CD4-positive, alpha-beta T cell (primary cell): ENCODE measurements at regions not wholly inside any gene's neighbourhood (a gene's known extent, or its start where the extent isn't known, plus 50 kb on each side); places are given as distances from the start of the nearest gene placed in this dataset.
"Not testable (repeated sequence)": the region's sequence is repeated elsewhere in the genome, so short reads cannot be mapped to it uniquely, and the experiment has no call there.

Source experiments
- ATAC-seq: fragments of 200-7000 bp; cut with Tn5 transposase; one replicate; pipeline ENCODE4 v1.10.0; 2022; ENCODE audit warnings: mild to moderate bottlenecking; ENCODE audit not compliant: poor library complexity
- CTCF ChIA-PET: fragments of 350-600 bp; sonication (Branson Sonifier 250); formaldehyde crosslinking; loops from one replicate; lab custom pipeline; 2021; ENCODE audit warnings: antibody characterized with exemption, inconsistent platforms; lab: Charles Lee
- POLR2A ChIA-PET: fragments of 350-600 bp; sonication (Branson Sonifier 250); formaldehyde crosslinking; loops from one replicate; lab custom pipeline; 2021; ENCODE audit warnings: antibody characterized with exemption, inconsistent platforms; lab: Charles Lee
- DNase-seq, 14 experiments: peaks; one replicate each; pipeline ENCODE4 v3.0.0-alpha.2; 2013 to 2020; ENCODE audit warnings: mixed read lengths in 2 of 14
- H3K27ac ChIP-seq, 2 donors: one replicate each; pipeline versions ENCODE4 v1.5.1 to v1.7.0; 2013; ENCODE audit warnings: low read length in 2 of 2, low read depth in 1 of 2, mild to moderate bottlenecking in 1 of 2
- H3K27me3 ChIP-seq, 2 experiments: 1 replicate in 1 of 2; 2 replicates in 1 of 2; pipeline versions ENCODE4 v1.6.1 to v1.7.0; 2013; ENCODE audit warnings: low read length in 2 of 2, control low read depth in 1 of 2, mild to moderate bottlenecking in 1 of 2, moderate library complexity in 1 of 2; ENCODE audit not compliant: insufficient read depth in 2 of 2, control insufficient read depth in 1 of 2
- H3K36me3 ChIP-seq: one replicate; pipeline ENCODE4 v1.6.1; 2013; ENCODE audit warnings: low read length, control low read depth; ENCODE audit not compliant: insufficient read depth
- H3K4me1 ChIP-seq: one replicate; pipeline ENCODE4 v1.6.1; 2013; ENCODE audit warnings: low read length, control low read depth; ENCODE audit not compliant: insufficient read depth
- H3K4me3 ChIP-seq: one replicate; pipeline ENCODE4 v1.5.1; 2013; ENCODE audit warnings: mild to moderate bottlenecking, low read length, moderate library complexity
- H3K9me3 ChIP-seq, 2 experiments: 1 replicate in 1 of 2; 2 replicates in 1 of 2; pipeline versions ENCODE4 v1.6.1 to v1.7.0; 2013; ENCODE audit warnings: low read length in 2 of 2, mild to moderate bottlenecking in 2 of 2, control low read depth in 1 of 2, moderate library complexity in 1 of 2; ENCODE audit not compliant: control insufficient read depth in 1 of 2, insufficient read depth in 1 of 2
- H3K27ac Mint-ChIP-seq: one replicate; pipeline ENCODE4 v1.8.0; 2020; ENCODE audit warnings: mixed read lengths
- H3K27me3 Mint-ChIP-seq: one replicate; pipeline ENCODE4 v1.8.0; 2021; ENCODE audit warnings: mixed read lengths
- H3K36me3 Mint-ChIP-seq: one replicate; pipeline ENCODE4 v1.8.0; 2021; ENCODE audit warnings: low read depth, mixed read lengths
- H3K4me1 Mint-ChIP-seq: one replicate; pipeline ENCODE4 v1.8.0; 2021; ENCODE audit warnings: low read depth, mixed read lengths
- H3K4me3 Mint-ChIP-seq: one replicate; pipeline ENCODE4 v1.8.0; 2020; ENCODE audit warnings: mild to moderate bottlenecking, mixed read lengths
- H3K9me3 Mint-ChIP-seq: one replicate; pipeline ENCODE4 v1.8.0; 2020; ENCODE audit warnings: mixed read lengths
- CTCF ChIP-seq: fragments of 200-600 bp; IDR thresholded peaks from one replicate; pipeline ENCODE4 v1.8.0; 2022; ENCODE audit warnings: antibody characterized with exemption, mild to moderate bottlenecking
- intact Hi-C, 2 experiments: fragments of 100-400 bp; cut with DNase I in 1 of 2; cut with micrococcal nuclease in 1 of 2; formaldehyde crosslinking; loops; one replicate each; pipeline versions ENCODE4 v1.15.1 to v1.9.0; 2023 to 2025; cut with DNase I, micrococcal nuclease

GRCh38 chr9:94437128-94437527 is 108.7 kb upstream of the NUTM2F start:
- H3K4me1 ChIP-seq, ATAC-seq, DNase-seq, intact Hi-C loops, H3K9me3 Mint-ChIP-seq, H3K9me3 ChIP-seq, H3K4me3 Mint-ChIP-seq, CTCF ChIA-PET, H3K27me3 Mint-ChIP-seq, H3K4me1 Mint-ChIP-seq, H3K27ac Mint-ChIP-seq, H3K27me3 ChIP-seq, POLR2A ChIA-PET, H3K4me3 ChIP-seq, H3K27ac ChIP-seq: not testable (repeated sequence)
- H3K36me3 Mint-ChIP-seq: peaks cover 44% of the 10 kb centered on the region
- H3K36me3 ChIP-seq: peaks cover 17% of the 10 kb centered on the region

DNA sequence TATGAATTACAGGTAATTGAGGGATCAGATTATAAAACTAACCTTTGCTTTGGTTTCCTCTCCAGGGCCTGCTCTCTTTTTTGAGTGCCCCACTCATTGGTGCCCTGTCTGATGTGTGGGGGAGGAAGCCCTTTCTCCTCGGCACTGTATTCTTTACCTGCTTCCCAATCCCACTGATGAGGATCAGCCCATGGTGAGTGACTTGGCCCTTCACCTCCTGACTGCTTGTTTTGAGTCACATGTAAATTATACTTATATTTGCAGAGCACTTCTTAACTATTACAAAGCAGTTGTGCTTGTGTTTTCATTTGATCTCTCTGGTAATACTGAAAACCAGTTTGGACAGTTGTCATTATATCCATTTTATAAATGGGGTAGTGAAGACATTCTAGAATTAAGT is 109.9 kb upstream of the NUTM2F start:
- H3K27me3 ChIP-seq, DNase-seq, H3K4me1 Mint-ChIP-seq, H3K27ac ChIP-seq, H3K4me3 Mint-ChIP-seq, ATAC-seq, H3K9me3 ChIP-seq, CTCF ChIA-PET, H3K27me3 Mint-ChIP-seq, intact Hi-C loops, H3K27ac Mint-ChIP-seq, H3K4me1 ChIP-seq, H3K4me3 ChIP-seq, H3K9me3 Mint-ChIP-seq: not testable (repeated sequence)
- POLR2A ChIA-PET: interaction anchor here (0.6 kb wide), 1 partner anchor 169 kb away, joined by 3 read pairs; no protein-coding TSS in a partner anchor
- peaks cover 17% of the 10 kb centered on the region for H3K36me3 ChIP-seq
- H3K36me3 Mint-ChIP-seq: peaks cover 53% of the 10 kb centered on the region

DNA sequence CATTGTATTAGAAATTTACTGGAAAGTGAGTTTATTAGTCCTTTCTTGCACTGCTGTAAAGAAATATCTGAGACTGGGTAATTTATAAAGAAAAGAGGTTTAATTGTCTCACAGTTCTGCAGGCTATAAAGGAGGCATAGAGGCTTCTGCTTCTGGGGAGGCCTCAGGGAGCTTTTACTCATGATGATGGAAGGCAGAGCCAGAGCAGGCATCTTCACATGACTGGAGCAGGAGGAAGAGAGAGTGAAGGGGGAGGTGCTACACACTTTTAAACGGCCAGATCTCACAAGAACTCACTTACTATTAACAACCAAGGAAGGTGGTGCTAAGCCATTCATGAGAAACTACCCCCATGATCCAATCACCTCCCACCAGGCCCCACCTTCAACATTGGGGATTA is 112.7 kb upstream of the NUTM2F start:
- CTCF ChIA-PET, H3K4me3 Mint-ChIP-seq, H3K4me3 ChIP-seq, H3K9me3 ChIP-seq, H3K27ac Mint-ChIP-seq, ATAC-seq, H3K4me1 Mint-ChIP-seq, DNase-seq, H3K4me1 ChIP-seq, H3K27me3 Mint-ChIP-seq, H3K27me3 ChIP-seq, H3K27ac ChIP-seq, POLR2A ChIA-PET, H3K9me3 Mint-ChIP-seq, intact Hi-C loops: not testable (repeated sequence)
- H3K36me3 Mint-ChIP-seq: peaks cover 71% of the 10 kb centered on the region
- peaks cover 23% of the 10 kb centered on the region for H3K36me3 ChIP-seq

DNA sequence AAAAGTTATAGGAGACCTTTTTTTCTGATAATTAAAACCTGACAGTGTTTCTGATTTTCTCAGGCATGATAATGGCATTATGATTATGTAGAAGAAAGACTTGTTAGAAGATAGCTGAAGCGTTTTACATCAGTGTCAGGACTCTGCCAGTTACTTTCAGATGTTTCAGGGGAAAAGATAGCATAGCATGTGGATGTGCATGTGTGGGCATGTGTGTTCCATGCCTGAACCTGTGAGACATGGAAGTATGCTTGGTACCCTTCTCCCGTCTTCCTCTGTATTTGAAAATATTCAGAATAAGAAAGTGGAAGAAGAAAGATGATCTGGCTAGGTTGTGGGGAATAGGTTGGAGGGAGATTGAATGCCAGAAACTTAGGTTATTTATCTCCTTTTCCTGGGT is 113.1 kb upstream of the PCAT7 start:
- no peaks in the 10 kb centered on the region for H3K27me3 ChIP-seq
- TF ChIP-seq CTCF: no peak
- Mint-ChIP-seq H3K9me3 (no peaks in the 10 kb centered on the region), H3K36me3 (peaks cover 75% of the 10 kb centered on the region), H3K4me1 (no peaks in the 10 kb centered on the region), H3K27ac (no peak overlapping the region), H3K4me3 (no peak overlapping the region), H3K27me3 (no peaks in the 10 kb centered on the region)
- no peak overlapping the region for H3K27ac ChIP-seq
- ChIA-PET POLR2A (no interaction called here), CTCF (no interaction called here)
- intact Hi-C loops: no loop called here
- no peaks in the 10 kb centered on the region for H3K9me3 ChIP-seq
- no peak for ATAC-seq
- DNase-seq: no peak
- H3K36me3 ChIP-seq: peaks cover 26% of the 10 kb centered on the region
- no peak overlapping the region for H3K4me3 ChIP-seq
- no peaks in the 10 kb centered on the region for H3K4me1 ChIP-seq
